Thymus (tissue), 11 donors: ENCODE measurements at regions not wholly inside any gene's neighbourhood (a gene's known extent, or its start where the extent isn't known, plus 50 kb on each side); places are given as distances from the start of the nearest gene placed in this dataset.

Experiments used
- DNase-seq, 9 donors: peaks; one replicate each; pipeline ENCODE4 v3.0.0-alpha.2; 2013; ENCODE audit warnings: low spot score in 9 of 9, low read depth in 6 of 9, missing footprints in 1 of 9
- H3K27ac ChIP-seq, 2 donors: one replicate each; pipeline ENCODE4 v1.5.1; 2013; ENCODE audit warnings: control low read depth in 1 of 2, low read depth in 1 of 2, low read length in 1 of 2, mild to moderate bottlenecking in 1 of 2, moderate library complexity in 1 of 2
- H3K27me3 ChIP-seq, 2 donors: one replicate each; pipeline ENCODE4 v1.5.1; 2013; ENCODE audit warnings: low read length in 1 of 2; ENCODE audit not compliant: control insufficient read depth in 2 of 2, insufficient read depth in 1 of 2
- H3K36me3 ChIP-seq, 2 donors: one replicate each; pipeline ENCODE4 v1.5.1; 2013; ENCODE audit warnings: low read length in 1 of 2, mild to moderate bottlenecking in 1 of 2, moderate library complexity in 1 of 2; ENCODE audit not compliant: control insufficient read depth in 2 of 2, insufficient read depth in 2 of 2
- H3K4me1 ChIP-seq, 2 donors: one replicate each; pipeline ENCODE4 v1.5.1; 2013; ENCODE audit warnings: low read length in 2 of 2; ENCODE audit not compliant: control insufficient read depth in 2 of 2, insufficient read depth in 2 of 2
- H3K4me3 ChIP-seq, 2 donors: one replicate each; pipeline ENCODE4 v1.5.1; 2013; ENCODE audit warnings: low read length in 2 of 2, control low read depth in 1 of 2, mild to moderate bottlenecking in 1 of 2
- H3K9me3 ChIP-seq, 2 donors: one replicate each; pipeline ENCODE4 v1.5.1; 2013; ENCODE audit warnings: low read length in 1 of 2, mild to moderate bottlenecking in 1 of 2; ENCODE audit not compliant: control insufficient read depth in 2 of 2, insufficient read depth in 1 of 2
- WGBS: extraction: QIAGEN DNeasy Blood & Tissue Kit; methylation state at CpG from one replicate; pipeline ENCODE4 v1.1.7; 2013; 5-methylcytosine and 5-hydroxymethylcytosine counted together
- donor health status: healthy.

GRCh38 chr3:127037971-127038446 lies 55.1 kb downstream of the PLXNA1 start:
- WGBS: 88% methylated on average over 10 of the region's 10 CpGs
- Histone ChIP-seq H3K9me3 (no peaks in the 10 kb centered on the region), H3K27me3 (no peaks in the 10 kb centered on the region), H3K36me3 (peaks cover 0 to 2% of the 10 kb centered on the region in 2 donors), H3K4me3 (no peak overlapping the region), H3K27ac (no peak overlapping the region), H3K4me1 (no peaks in the 10 kb centered on the region)
- DNase-seq: no peak

GRCh38 chr3:127038466-127038865 lies 55.6 kb downstream of the PLXNA1 start:
- Histone ChIP-seq H3K9me3 (no peaks in the 10 kb centered on the region), H3K4me3 (no peak overlapping the region), H3K4me1 (no peaks in the 10 kb centered on the region), H3K27ac (no peak overlapping the region), H3K36me3 (no peaks in the 10 kb centered on the region), H3K27me3 (no peaks in the 10 kb centered on the region)
- no peak for DNase-seq
- WGBS: 94% methylated on average over 14 of the region's 14 CpGs

GRCh38 chr3:127038923-127039581 lies 56.1 kb downstream of the PLXNA1 start:
- H3K27ac ChIP-seq: no peak overlapping the region
- H3K4me1 ChIP-seq: no peaks in the 10 kb centered on the region
- 87% methylated on average over 12 of the region's 12 CpGs for WGBS
- DNase-seq: no peak
- H3K9me3 ChIP-seq: no peaks in the 10 kb centered on the region
- no peaks in the 10 kb centered on the region for H3K36me3 ChIP-seq
- H3K27me3 ChIP-seq: no peaks in the 10 kb centered on the region
- no peak overlapping the region for H3K4me3 ChIP-seq

GRCh38 chr3:127039719-127040118 lies 56.8 kb downstream of the PLXNA1 start:
- Histone ChIP-seq H3K4me1 (no peaks in the 10 kb centered on the region), H3K27ac (no peak overlapping the region), H3K4me3 (no peak overlapping the region), H3K27me3 (no peaks in the 10 kb centered on the region), H3K36me3 (no peaks in the 10 kb centered on the region), H3K9me3 (no peaks in the 10 kb centered on the region)
- WGBS: 91% methylated on average over 9 of the region's 9 CpGs
- no peak for DNase-seq

- no peaks in the 10 kb centered on the region for H3K4me1 ChIP-seq
- 68% methylated on average over 4 of the region's 4 CpGs for WGBS
- no peaks in the 10 kb centered on the region for H3K9me3 ChIP-seq
- DNase-seq: no peak
- H3K4me3 ChIP-seq: no peak overlapping the region
- no peaks in the 10 kb centered on the region for H3K27me3 ChIP-seq
- no peak overlapping the region for H3K27ac ChIP-seq
- H3K36me3 ChIP-seq: no peaks in the 10 kb centered on the region
Observed at GRCh38 chr3:127040216-127040615, 57.3 kb downstream of the PLXNA1 start.

GRCh38 chr3:127041264-127041820 lies 58.4 kb downstream of the PLXNA1 start:
- no peak for DNase-seq
- no peaks in the 10 kb centered on the region for H3K27me3 ChIP-seq
- no peaks in the 10 kb centered on the region for H3K4me1 ChIP-seq
- no peaks in the 10 kb centered on the region for H3K9me3 ChIP-seq
- H3K36me3 ChIP-seq: no peaks in the 10 kb centered on the region
- no peak overlapping the region for H3K4me3 ChIP-seq
- no peak overlapping the region for H3K27ac ChIP-seq
- 92% methylated on average over 13 of the region's 13 CpGs for WGBS

- no peak for DNase-seq
- H3K36me3 ChIP-seq: no peaks in the 10 kb centered on the region
- H3K9me3 ChIP-seq: no peaks in the 10 kb centered on the region
- no peaks in the 10 kb centered on the region for H3K27me3 ChIP-seq
- no peak overlapping the region for H3K27ac ChIP-seq
- WGBS: 88% methylated on average over 8 of the region's 8 CpGs
- H3K4me3 ChIP-seq: no peak overlapping the region
- H3K4me1 ChIP-seq: no peaks in the 10 kb centered on the region
Observed at GRCh38 chr3:127041933-127042332, 59.0 kb downstream of the PLXNA1 start.

- Histone ChIP-seq H3K4me3 (no peak overlapping the region), H3K4me1 (no peaks in the 10 kb centered on the region), H3K36me3 (no peaks in the 10 kb centered on the region), H3K9me3 (no peaks in the 10 kb centered on the region), H3K27ac (no peak overlapping the region), H3K27me3 (no peaks in the 10 kb centered on the region)
- 92% methylated on average over 12 of the region's 12 CpGs for WGBS
- no peak for DNase-seq
Observed at GRCh38 chr3:127042634-127043033, 59.7 kb downstream of the PLXNA1 start.

- 82% methylated on average over 17 of the region's 17 CpGs for WGBS
Observed at GRCh38 chr3:127043041-127043641, 60.2 kb downstream of the PLXNA1 start.

More at GRCh38 chr3:127043041-127043641, 60.2 kb downstream of the PLXNA1 start:
- Histone ChIP-seq H3K36me3 (no peaks in the 10 kb centered on the region), H3K27ac (no peak overlapping the region), H3K27me3 (no peaks in the 10 kb centered on the region), H3K9me3 (no peaks in the 10 kb centered on the region), H3K4me3 (no peak overlapping the region), H3K4me1 (no peaks in the 10 kb centered on the region)
- no peak for DNase-seq
